ENCODE measurements at regions not wholly inside any gene's neighbourhood (a gene's known extent, or its start where the extent isn't known, plus 50 kb on each side); places are given as distances from the start of the nearest gene placed in this dataset.

DNA sequence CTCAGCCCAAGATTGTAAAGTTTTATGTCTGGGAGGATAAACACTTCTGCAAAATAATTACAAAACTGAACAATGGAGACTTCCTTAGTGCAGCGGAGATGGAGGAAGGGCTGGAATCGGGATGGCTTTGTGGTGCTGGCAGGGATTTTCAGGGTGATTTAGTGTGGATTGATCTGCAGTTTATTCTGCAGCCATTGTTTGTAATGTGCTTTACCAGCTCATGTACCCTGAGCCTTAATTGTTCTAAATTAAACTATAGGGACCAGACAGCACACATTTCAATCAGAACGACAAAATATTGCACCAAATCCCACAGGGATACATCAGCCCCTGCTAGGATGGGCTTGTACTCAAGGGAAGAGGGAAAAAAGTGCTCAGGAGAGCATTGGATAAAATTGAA is 103.2 kb upstream of the ONECUT1 start:
- TF ChIP-seq, protein P1, sequence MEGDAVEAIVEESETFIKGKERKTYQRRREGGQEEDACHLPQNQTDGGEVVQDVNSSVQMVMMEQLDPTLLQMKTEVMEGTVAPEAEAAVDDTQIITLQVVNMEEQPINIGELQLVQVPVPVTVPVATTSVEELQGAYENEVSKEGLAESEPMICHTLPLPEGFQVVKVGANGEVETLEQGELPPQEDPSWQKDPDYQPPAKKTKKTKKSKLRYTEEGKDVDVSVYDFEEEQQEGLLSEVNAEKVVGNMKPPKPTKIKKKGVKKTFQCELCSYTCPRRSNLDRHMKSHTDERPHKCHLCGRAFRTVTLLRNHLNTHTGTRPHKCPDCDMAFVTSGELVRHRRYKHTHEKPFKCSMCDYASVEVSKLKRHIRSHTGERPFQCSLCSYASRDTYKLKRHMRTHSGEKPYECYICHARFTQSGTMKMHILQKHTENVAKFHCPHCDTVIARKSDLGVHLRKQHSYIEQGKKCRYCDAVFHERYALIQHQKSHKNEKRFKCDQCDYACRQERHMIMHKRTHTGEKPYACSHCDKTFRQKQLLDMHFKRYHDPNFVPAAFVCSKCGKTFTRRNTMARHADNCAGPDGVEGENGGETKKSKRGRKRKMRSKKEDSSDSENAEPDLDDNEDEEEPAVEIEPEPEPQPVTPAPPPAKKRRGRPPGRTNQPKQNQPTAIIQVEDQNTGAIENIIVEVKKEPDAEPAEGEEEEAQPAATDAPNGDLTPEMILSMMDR (IDR thresholded peaks at IDR 0.05; ENCODE audit: poor library complexity) = no peak
- no peak for TF ChIP-seq EZH2 (IDR thresholded peaks at IDR 0.05; ENCODE audit: borderline replicate concordance)
